ENCODE measurements at regions not wholly inside any gene's neighbourhood (a gene's known extent, or its start where the extent isn't known, plus 50 kb on each side); places are given as distances from the start of the nearest gene placed in this dataset.
A peak's percentile ranks its signal among the peaks of the same experiment; 100 is the strongest.

DNA sequence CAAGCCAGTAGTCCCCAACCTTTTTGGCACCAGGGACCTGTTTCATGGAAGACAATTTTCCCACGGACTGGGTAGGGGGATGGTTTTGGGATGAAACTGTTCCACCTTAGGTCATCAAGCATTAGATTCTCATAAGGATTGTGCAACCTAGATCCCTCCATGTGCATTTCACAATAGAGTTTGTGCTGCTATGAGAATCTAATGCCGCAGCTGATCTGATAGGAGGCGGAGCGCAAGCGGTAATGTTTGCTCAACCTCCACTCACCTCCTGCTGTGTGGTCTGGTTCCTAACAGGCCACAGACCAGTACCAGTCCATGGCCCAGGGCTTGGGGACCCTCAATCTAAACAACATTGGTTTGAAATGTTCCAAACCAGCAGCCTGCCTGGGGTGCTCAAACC is 137.0 kb upstream of the STXBP5 start:
- Histone ChIP-seq H3K27me3 (ENCODE audit: control insufficient read depth in 4 of 4, insufficient read depth in 4 of 4, low read length in 3 of 4) (no peaks in the 10 kb centered on the region), H3K9me3 (ENCODE audit: control insufficient read depth in 4 of 4, low read length in 3 of 4) (peaks cover 6 to 10% (median 8%) of the 10 kb centered on the region in 4 donors), H3K4me3 (ENCODE audit: low read depth in 1 of 3, low read length in 3 of 3) (no peak overlapping the region), H3K36me3 (ENCODE audit: control insufficient read depth in 4 of 4, insufficient read depth in 3 of 4, low read depth in 1 of 4, low read length in 3 of 4) (no peaks in the 10 kb centered on the region), H3K4me1 (ENCODE audit: control insufficient read depth in 4 of 4, insufficient read depth in 4 of 4, low read length in 3 of 4) (no peaks in the 10 kb centered on the region), H3K27ac (ENCODE audit: low read depth in 1 of 2, low read length in 2 of 2) (no peak overlapping the region), H3K9ac (ENCODE audit: low read depth in 1 of 2, low read length in 2 of 2) (no peak overlapping the region)
- TF ChIP-seq NR2F2 (IDR thresholded peaks at IDR 0.05) (no peak), JUND (IDR thresholded peaks at IDR 0.05) (no peak), HNF4A (conservative IDR thresholded peaks at IDR 0.05) (peak; percentile 13 to 39), RAD21 (IDR thresholded peaks at IDR 0.05) (peak in 1 of 2 donors; percentile 13), RXRA (IDR thresholded peaks at IDR 0.05) (peak; percentile 28 to 56), HNF4G (IDR thresholded peaks at IDR 0.05) (no peak), YY1 (IDR thresholded peaks at IDR 0.05) (peak; percentile 41)
- TF ChIP-seq, protein P1, sequence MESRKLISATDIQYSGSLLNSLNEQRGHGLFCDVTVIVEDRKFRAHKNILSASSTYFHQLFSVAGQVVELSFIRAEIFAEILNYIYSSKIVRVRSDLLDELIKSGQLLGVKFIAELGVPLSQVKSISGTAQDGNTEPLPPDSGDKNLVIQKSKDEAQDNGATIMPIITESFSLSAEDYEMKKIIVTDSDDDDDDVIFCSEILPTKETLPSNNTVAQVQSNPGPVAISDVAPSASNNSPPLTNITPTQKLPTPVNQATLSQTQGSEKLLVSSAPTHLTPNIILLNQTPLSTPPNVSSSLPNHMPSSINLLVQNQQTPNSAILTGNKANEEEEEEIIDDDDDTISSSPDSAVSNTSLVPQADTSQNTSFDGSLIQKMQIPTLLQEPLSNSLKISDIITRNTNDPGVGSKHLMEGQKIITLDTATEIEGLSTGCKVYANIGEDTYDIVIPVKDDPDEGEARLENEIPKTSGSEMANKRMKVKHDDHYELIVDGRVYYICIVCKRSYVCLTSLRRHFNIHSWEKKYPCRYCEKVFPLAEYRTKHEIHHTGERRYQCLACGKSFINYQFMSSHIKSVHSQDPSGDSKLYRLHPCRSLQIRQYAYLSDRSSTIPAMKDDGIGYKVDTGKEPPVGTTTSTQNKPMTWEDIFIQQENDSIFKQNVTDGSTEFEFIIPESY (IDR thresholded peaks at IDR 0.05), result no peak
- DNase-seq (ENCODE audit: low spot score), result no peak
- 50% methylated on average over 5 of the region's 5 CpGs for WGBS

DNA sequence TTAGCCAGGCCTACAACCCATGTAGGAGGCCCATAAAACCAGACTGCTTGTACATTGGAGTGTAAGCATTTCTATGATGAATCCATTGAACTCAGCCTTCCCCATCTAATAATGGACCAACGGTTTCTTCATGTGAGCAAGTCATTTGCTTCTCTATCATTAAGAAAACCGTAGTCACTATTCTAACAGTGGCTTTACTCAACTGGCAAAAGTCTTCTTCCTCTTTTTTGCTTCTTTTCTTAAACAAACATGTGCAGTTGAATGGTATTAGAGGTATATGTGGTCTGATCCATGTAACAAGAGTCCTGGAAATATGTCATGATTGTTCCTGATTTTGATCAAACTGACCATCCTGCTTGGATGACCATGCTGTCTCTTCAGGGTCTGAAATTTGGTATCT is 132.4 kb upstream of the STXBP5 start:
- Histone ChIP-seq H3K9me3 (ENCODE audit: control insufficient read depth in 4 of 4, low read length in 3 of 4) (peaks cover 6 to 10% (median 8%) of the 10 kb centered on the region in 4 donors), H3K4me1 (ENCODE audit: control insufficient read depth in 4 of 4, insufficient read depth in 4 of 4, low read length in 3 of 4) (no peaks in the 10 kb centered on the region), H3K9ac (ENCODE audit: low read depth in 1 of 2, low read length in 2 of 2) (no peak overlapping the region), H3K27me3 (ENCODE audit: control insufficient read depth in 4 of 4, insufficient read depth in 4 of 4, low read length in 3 of 4) (no peaks in the 10 kb centered on the region), H3K36me3 (ENCODE audit: control insufficient read depth in 4 of 4, insufficient read depth in 3 of 4, low read depth in 1 of 4, low read length in 3 of 4) (no peaks in the 10 kb centered on the region), H3K4me3 (ENCODE audit: low read depth in 1 of 3, low read length in 3 of 3) (no peak overlapping the region), H3K27ac (ENCODE audit: low read depth in 1 of 2, low read length in 2 of 2) (no peak overlapping the region)
- 80% methylated on average over 2 of the region's 2 CpGs for WGBS
- DNase-seq (ENCODE audit: low spot score), result no peak
- TF ChIP-seq RAD21 (IDR thresholded peaks at IDR 0.05), result no peak
- TF ChIP-seq SP1 (IDR thresholded peaks at IDR 0.05), result no peak
- no peak for TF ChIP-seq FOXA1 (IDR thresholded peaks at IDR 0.05)
- no peak for TF ChIP-seq NR2F2 (IDR thresholded peaks at IDR 0.05)
- TF ChIP-seq YY1 (IDR thresholded peaks at IDR 0.05), result no peak
- no peak for TF ChIP-seq JUND (IDR thresholded peaks at IDR 0.05)
- TF ChIP-seq, protein P2, sequence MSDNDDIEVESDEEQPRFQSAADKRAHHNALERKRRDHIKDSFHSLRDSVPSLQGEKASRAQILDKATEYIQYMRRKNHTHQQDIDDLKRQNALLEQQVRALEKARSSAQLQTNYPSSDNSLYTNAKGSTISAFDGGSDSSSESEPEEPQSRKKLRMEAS (IDR thresholded peaks at IDR 0.05), result no peak
- TF ChIP-seq, protein P3, sequence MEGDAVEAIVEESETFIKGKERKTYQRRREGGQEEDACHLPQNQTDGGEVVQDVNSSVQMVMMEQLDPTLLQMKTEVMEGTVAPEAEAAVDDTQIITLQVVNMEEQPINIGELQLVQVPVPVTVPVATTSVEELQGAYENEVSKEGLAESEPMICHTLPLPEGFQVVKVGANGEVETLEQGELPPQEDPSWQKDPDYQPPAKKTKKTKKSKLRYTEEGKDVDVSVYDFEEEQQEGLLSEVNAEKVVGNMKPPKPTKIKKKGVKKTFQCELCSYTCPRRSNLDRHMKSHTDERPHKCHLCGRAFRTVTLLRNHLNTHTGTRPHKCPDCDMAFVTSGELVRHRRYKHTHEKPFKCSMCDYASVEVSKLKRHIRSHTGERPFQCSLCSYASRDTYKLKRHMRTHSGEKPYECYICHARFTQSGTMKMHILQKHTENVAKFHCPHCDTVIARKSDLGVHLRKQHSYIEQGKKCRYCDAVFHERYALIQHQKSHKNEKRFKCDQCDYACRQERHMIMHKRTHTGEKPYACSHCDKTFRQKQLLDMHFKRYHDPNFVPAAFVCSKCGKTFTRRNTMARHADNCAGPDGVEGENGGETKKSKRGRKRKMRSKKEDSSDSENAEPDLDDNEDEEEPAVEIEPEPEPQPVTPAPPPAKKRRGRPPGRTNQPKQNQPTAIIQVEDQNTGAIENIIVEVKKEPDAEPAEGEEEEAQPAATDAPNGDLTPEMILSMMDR (IDR thresholded peaks at IDR 0.05; ENCODE audit: low read depth, low read length, missing input control), result no peak
- TF ChIP-seq HNF4G (IDR thresholded peaks at IDR 0.05), result no peak
- TF ChIP-seq RXRA (IDR thresholded peaks at IDR 0.05), result no peak
- TF ChIP-seq HNF4A (conservative IDR thresholded peaks at IDR 0.05), result no peak
- no peak for TF ChIP-seq EGR1 (IDR thresholded peaks at IDR 0.05; ENCODE audit: low read depth in 2 of 2)
- TF ChIP-seq, protein P4, sequence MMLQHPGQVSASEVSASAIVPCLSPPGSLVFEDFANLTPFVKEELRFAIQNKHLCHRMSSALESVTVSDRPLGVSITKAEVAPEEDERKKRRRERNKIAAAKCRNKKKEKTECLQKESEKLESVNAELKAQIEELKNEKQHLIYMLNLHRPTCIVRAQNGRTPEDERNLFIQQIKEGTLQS (IDR thresholded peaks at IDR 0.05), result no peak

DNA sequence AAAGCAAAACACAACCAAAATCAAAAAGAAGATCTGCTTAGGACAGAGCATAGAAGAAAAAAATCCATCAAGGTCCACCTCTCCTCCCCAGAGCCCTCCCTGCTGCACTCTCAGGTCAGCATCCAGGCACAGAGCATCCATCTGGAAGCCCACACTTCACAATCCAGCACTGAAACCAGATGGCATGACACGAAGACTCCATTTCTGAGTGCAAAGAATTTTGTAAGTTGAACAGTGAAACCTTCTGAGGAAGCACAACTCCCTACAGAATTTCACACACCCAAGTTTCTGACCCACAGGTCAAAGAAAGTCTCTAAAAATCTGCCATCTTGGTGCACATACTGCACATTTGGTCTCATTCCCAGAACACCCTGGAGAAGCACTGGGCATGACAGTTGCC is 128.8 kb upstream of the STXBP5 start:
- WGBS, result 80% methylated on average over 1 of the region's 1 CpG
- Histone ChIP-seq H3K27ac (ENCODE audit: low read depth in 1 of 2, low read length in 2 of 2) (no peak overlapping the region), H3K9me3 (ENCODE audit: control insufficient read depth in 4 of 4, low read length in 3 of 4) (no peaks in the 10 kb centered on the region), H3K36me3 (ENCODE audit: control insufficient read depth in 4 of 4, insufficient read depth in 3 of 4, low read depth in 1 of 4, low read length in 3 of 4) (no peaks in the 10 kb centered on the region), H3K4me3 (ENCODE audit: low read depth in 1 of 3, low read length in 3 of 3) (no peak overlapping the region), H3K4me1 (ENCODE audit: control insufficient read depth in 4 of 4, insufficient read depth in 4 of 4, low read length in 3 of 4) (no peaks in the 10 kb centered on the region), H3K27me3 (ENCODE audit: control insufficient read depth in 4 of 4, insufficient read depth in 4 of 4, low read length in 3 of 4) (no peaks in the 10 kb centered on the region), H3K9ac (ENCODE audit: low read depth in 1 of 2, low read length in 2 of 2) (no peak overlapping the region)
- no peak for DNase-seq (ENCODE audit: low spot score)
- TF ChIP-seq YY1 (IDR thresholded peaks at IDR 0.05) (no peak), SP1 (IDR thresholded peaks at IDR 0.05) (no peak), JUND (IDR thresholded peaks at IDR 0.05) (no peak), FOXA2 (IDR thresholded peaks at IDR 0.05) (no peak), GABPA (IDR thresholded peaks at IDR 0.05 in 1 of 2, conservative IDR thresholded peaks at IDR 0.05 in 1 of 2) (no peak), RXRA (IDR thresholded peaks at IDR 0.05) (no peak), EGR1 (IDR thresholded peaks at IDR 0.05; ENCODE audit: low read depth in 2 of 2) (no peak), RAD21 (IDR thresholded peaks at IDR 0.05) (no peak), HNF4G (IDR thresholded peaks at IDR 0.05) (no peak), NR2F2 (IDR thresholded peaks at IDR 0.05) (no peak)
- TF ChIP-seq, protein P2 (IDR thresholded peaks at IDR 0.05), result no peak
- TF ChIP-seq, protein P1 (IDR thresholded peaks at IDR 0.05), result no peak
- TF ChIP-seq, protein P4 (IDR thresholded peaks at IDR 0.05), result no peak
